H54 (cell line): ENCODE measurements at regions not wholly inside any gene's neighbourhood (a gene's known extent, or its start where the extent isn't known, plus 50 kb on each side); places are given as distances from the start of the nearest gene placed in this dataset.
"Not testable (repeated sequence)": the region's sequence is repeated elsewhere in the genome, so short reads cannot be mapped to it uniquely, and the experiment has no call there.

Experiments
- DNase-seq: peaks from one replicate; pipeline ENCODE4 v3.0.0; 2011; ENCODE audit warnings: low spot score, mixed read lengths; ENCODE audit not compliant: insufficient read length
- FAIRE-seq: peaks from 3 replicates; lab custom pipeline; 2011; peaks lifted over from hg19 to GRCh38; lab: Jason Lieb, UNC
- POLR2A ChIP-seq: IDR thresholded peaks from 2 replicates; pipeline ENCODE4 v1.6.1; 2011; ENCODE audit warnings: low read depth, mild to moderate bottlenecking, low read length

- no peak for DNase-seq
Observed at GRCh38 chrX:3951859-3952258, 238.4 kb upstream of the PRKX start.

GRCh38 chrX:3950373-3950772 is 236.9 kb upstream of the PRKX start:
- DNase-seq, result no peak
- no peak for TF ChIP-seq POLR2A
- FAIRE-seq, result no peak

More at GRCh38 chrX:3951859-3952258, 238.4 kb upstream of the PRKX start:
- no peak for FAIRE-seq
- TF ChIP-seq POLR2A, result no peak

- DNase-seq (no peak), FAIRE-seq (no peak)
- TF ChIP-seq POLR2A, result no peak
Observed at GRCh38 chrX:3943965-3944364, 230.5 kb upstream of the PRKX start.

- TF ChIP-seq POLR2A, result no peak
- FAIRE-seq (no peak), DNase-seq (no peak)
Observed at GRCh38 chrX:3940000-3940610, 226.7 kb upstream of the PRKX start.

GRCh38 chrX:3938587-3938986 is 225.1 kb upstream of the PRKX start:
- FAIRE-seq, result no peak

GRCh38 chrX:3935196-3935595 is 221.7 kb upstream of the PRKX start:
- not testable (repeated sequence) for FAIRE-seq, DNase-seq

More at GRCh38 chrX:3938587-3938986, 225.1 kb upstream of the PRKX start:
- DNase-seq, result no peak
- TF ChIP-seq POLR2A, result no peak

GRCh38 chrX:3920424-3921017 is 207.1 kb upstream of the PRKX start:
- not testable (repeated sequence) for DNase-seq, FAIRE-seq

- not testable (repeated sequence) for DNase-seq, FAIRE-seq
Observed at GRCh38 chrX:3919668-3920423, 206.4 kb upstream of the PRKX start.

- not testable (repeated sequence) for DNase-seq, FAIRE-seq
Observed at GRCh38 chrX:3914813-3915212, 201.4 kb upstream of the PRKX start.

GRCh38 chrX:3914059-3914458 is 200.6 kb upstream of the PRKX start:
- not testable (repeated sequence) for FAIRE-seq, DNase-seq

- not testable (repeated sequence) for DNase-seq, FAIRE-seq
Observed at GRCh38 chrX:3911012-3911411, 197.6 kb upstream of the PRKX start.

GRCh38 chrX:3910611-3911010 is 197.2 kb upstream of the PRKX start:
- not testable (repeated sequence) for DNase-seq, FAIRE-seq

GRCh38 chrX:3905522-3906258 is 192.2 kb upstream of the PRKX start:
- not testable (repeated sequence) for DNase-seq, FAIRE-seq

- FAIRE-seq, DNase-seq: not testable (repeated sequence)
Observed at GRCh38 chrX:3902222-3902621, 188.8 kb upstream of the PRKX start.

- not testable (repeated sequence) for FAIRE-seq, DNase-seq
Observed at GRCh38 chrX:3896755-3897154, 183.3 kb upstream of the PRKX start.

- DNase-seq, FAIRE-seq: not testable (repeated sequence)
Observed at GRCh38 chrX:3882553-3882920, 169.1 kb upstream of the PRKX start.

GRCh38 chrX:3881898-3882552 is 168.6 kb upstream of the PRKX start:
- FAIRE-seq, DNase-seq: not testable (repeated sequence)

GRCh38 chrX:3881255-3881895 is 167.9 kb upstream of the PRKX start:
- FAIRE-seq, DNase-seq: not testable (repeated sequence)
